HEK293 (cell line): ENCODE measurements at regions not wholly inside any gene's neighbourhood (a gene's known extent, or its start where the extent isn't known, plus 50 kb on each side); places are given as distances from the start of the nearest gene placed in this dataset.

Experiments used
- CTCF ChIA-PET: fragments of 350-600 bp; formaldehyde crosslinking; extraction: SDS; loops from one replicate; lab custom pipeline; 2021; ENCODE audit warnings: antibody characterized with exemption; lab: Yijun Ruan, JAX
- POLR2A ChIA-PET: fragments of 300-600 bp; formaldehyde crosslinking; extraction: SDS; loops from one replicate; lab custom pipeline; 2020; ENCODE audit warnings: antibody characterized with exemption, inconsistent platforms; lab: Yijun Ruan, JAX
- H3K27ac ChIP-seq: fragments of 200-500 bp; sonication (Bioruptor generic); 2 replicates; pipeline ENCODE4 v1.5.1; 2014; ENCODE audit warnings: low read depth, low read length, control low read depth, inconsistent platforms; ENCODE audit errors: extremely low read depth
- H3K36me3 ChIP-seq, 2 experiments: fragments of 200-500 bp in 1 of 2; sonication (Bioruptor generic) in 1 of 2; 1 replicate in 1 of 2; 2 replicates in 1 of 2; pipeline ENCODE4 v1.5.1; 2014 to 2017; ENCODE audit warnings: inconsistent platforms in 2 of 2, low read length in 2 of 2; ENCODE audit not compliant: control insufficient read depth in 2 of 2, insufficient read depth in 1 of 2
- H3K4me1 ChIP-seq: fragments of 200-500 bp; sonication (Bioruptor generic); 2 replicates; pipeline ENCODE4 v1.5.1; 2014; ENCODE audit warnings: mild to moderate bottlenecking, low read length, inconsistent platforms; ENCODE audit not compliant: control insufficient read depth, insufficient read depth
- H3K4me3 ChIP-seq: 2 replicates; pipeline ENCODE4 v1.5.1; 2011; ENCODE audit warnings: low read depth, mild to moderate bottlenecking, control low read depth, low read length, moderate library complexity
- H3K9me3 ChIP-seq: fragments of 200-500 bp; sonication (Bioruptor generic); 2 replicates; pipeline ENCODE4 v1.5.1; 2014; ENCODE audit warnings: low read depth, low read length, inconsistent platforms; ENCODE audit not compliant: control insufficient read depth, insufficient read depth
- ELK4 ChIP-seq: IDR thresholded peaks from 2 replicates; pipeline ENCODE4 v1.6.1; 2011; ENCODE audit warnings: mild to moderate bottlenecking, low read depth, low read length, borderline replicate concordance
- HOXC10 ChIP-seq: sonication (generic); formaldehyde crosslinking; IDR thresholded peaks from 2 replicates; pipeline ENCODE4 v1.8.1; 2023; ENCODE audit warnings: mild to moderate bottlenecking, missing genetic modification reagents
- HOXD13 ChIP-seq: sonication (generic); formaldehyde crosslinking; IDR thresholded peaks from 2 replicates; pipeline ENCODE4 v1.8.0; 2022; ENCODE audit warnings: missing genetic modification reagents, borderline replicate concordance
- KLF9 ChIP-seq: fragments of 450-650 bp; formaldehyde crosslinking; IDR thresholded peaks from 2 replicates; pipeline ENCODE4 v1.5.1; 2016; ENCODE audit warnings: missing biosample characterization, missing genetic modification characterization, low read depth
- REST ChIP-seq: fragments of 450-650 bp; formaldehyde crosslinking; IDR thresholded peaks from 2 replicates; pipeline ENCODE4 v1.5.1; 2016; ENCODE audit warnings: missing biosample characterization, missing genetic modification characterization
- ZBTB44 ChIP-seq: fragments of 450-650 bp; IDR thresholded peaks from 2 replicates; pipeline ENCODE4 v1.5.1; 2018; ENCODE audit warnings: missing biosample characterization, mild to moderate bottlenecking, missing genetic modification characterization
- ZBTB49 ChIP-seq: fragments of 450-650 bp; formaldehyde crosslinking; IDR thresholded peaks from 2 replicates; pipeline ENCODE4 v1.5.1; 2016; ENCODE audit warnings: missing biosample characterization, missing genetic modification characterization, low read depth
- ZFP37 ChIP-seq: fragments of 450-650 bp; formaldehyde crosslinking; IDR thresholded peaks from 2 replicates; pipeline ENCODE4 v1.5.1; 2016; ENCODE audit warnings: missing biosample characterization, missing genetic modification characterization
- ZNF214 ChIP-seq: fragments of 450-650 bp; formaldehyde crosslinking; IDR thresholded peaks from 2 replicates; pipeline ENCODE4 v1.5.1; 2017; ENCODE audit warnings: missing biosample characterization, mild to moderate bottlenecking, missing genetic modification characterization, borderline replicate concordance
- ZNF24 ChIP-seq: fragments of 450-650 bp; formaldehyde crosslinking; IDR thresholded peaks from 2 replicates; pipeline ENCODE4 v1.5.1; 2016; ENCODE audit warnings: missing biosample characterization, missing genetic modification characterization
- ZNF280C ChIP-seq: fragments of 450-650 bp; formaldehyde crosslinking; IDR thresholded peaks from 2 replicates; pipeline ENCODE4 v1.5.1; 2016; ENCODE audit warnings: missing biosample characterization, missing genetic modification characterization
- ZNF292 ChIP-seq: fragments of 450-650 bp; formaldehyde crosslinking; IDR thresholded peaks from 2 replicates; pipeline ENCODE4 v1.5.1; 2016; ENCODE audit warnings: low read depth, missing biosample characterization, missing genetic modification characterization, borderline replicate concordance
- ZNF311 ChIP-seq: fragments of 450-650 bp; formaldehyde crosslinking; IDR thresholded peaks from 2 replicates; pipeline ENCODE4 v1.5.1; 2017; ENCODE audit warnings: missing biosample characterization, missing genetic modification characterization, borderline replicate concordance
- ZNF398 ChIP-seq: fragments of 450-650 bp; formaldehyde crosslinking; IDR thresholded peaks from 2 replicates; pipeline ENCODE4 v1.5.1; 2017; ENCODE audit warnings: missing biosample characterization, missing genetic modification characterization
- ZNF518A ChIP-seq: fragments of 450-650 bp; formaldehyde crosslinking; conservative IDR thresholded peaks from 2 replicates; pipeline ENCODE4 v1.5.1; 2016; ENCODE audit warnings: low read depth, missing biosample characterization, missing genetic modification characterization
- ZNF555 ChIP-seq: fragments of 450-650 bp; formaldehyde crosslinking; conservative IDR thresholded peaks from 2 replicates; pipeline ENCODE4 v1.5.1; 2017; ENCODE audit warnings: missing biosample characterization, mild to moderate bottlenecking, missing genetic modification characterization, inconsistent platforms

GRCh38 chr21:16169779-16170178 lies 440.0 kb downstream of the USP25 start:
- ChIA-PET CTCF (no interaction called here), POLR2A (no interaction called here)
- Histone ChIP-seq H3K4me1 (peaks cover 13% of the 10 kb centered on the region), H3K36me3 (no peaks in the 10 kb centered on the region), H3K9me3 (no peaks in the 10 kb centered on the region), H3K27ac (peak overlapping the region; percentile 0; the same call in 1 of the 2 replicates), H3K4me3 (no peak overlapping the region)
- TF ChIP-seq ZNF24 (tag by site-specific recombination), result no peak
- no peak for TF ChIP-seq ELK4
- no peak for TF ChIP-seq ZNF214 (tag by site-specific recombination)
- no peak for TF ChIP-seq HOXD13
- no peak for TF ChIP-seq ZNF280C (tag by site-specific recombination)
- no peak for TF ChIP-seq ZNF555 (tag by site-specific recombination)
- no peak for TF ChIP-seq ZFP37
- no peak for TF ChIP-seq KLF9 (tag by site-specific recombination)
- TF ChIP-seq ZBTB44 (tag by site-specific recombination), result no peak
- no peak for TF ChIP-seq ZNF311 (tag by site-specific recombination)
- TF ChIP-seq HOXC10 (CRISPR knock-in tag), result no peak
- TF ChIP-seq ZNF398, result no peak

GRCh38 chr21:16176570-16176969 lies 446.8 kb downstream of the USP25 start:
- H3K27ac ChIP-seq, result no peak overlapping the region
- no peaks in the 10 kb centered on the region for H3K9me3 ChIP-seq
- no peaks in the 10 kb centered on the region for H3K36me3 ChIP-seq
- H3K4me1 ChIP-seq, result peaks cover 19% of the 10 kb centered on the region
- ChIA-PET POLR2A (no interaction called here), CTCF (interaction anchor here (0.5 to 1.3 kb wide), 3 partner anchors 19 to 656 kb away, joined by 3 read pairs; no protein-coding TSS in a partner anchor)
- no peak overlapping the region for H3K4me3 ChIP-seq
- TF ChIP-seq ZNF518A (no peak), ZBTB49 (tag by site-specific recombination) (no peak), REST (tag by site-specific recombination) (no peak), ZNF292 (tag by site-specific recombination) (no peak)
